NCI-H748 (cell line): ENCODE measurements at regions not wholly inside any gene's neighbourhood (a gene's known extent, or its start where the extent isn't known, plus 50 kb on each side); places are given as distances from the start of the nearest gene placed in this dataset.
"Not testable (repeated sequence)": the region's sequence is repeated elsewhere in the genome, so short reads cannot be mapped to it uniquely, and the experiment has no call there.

ENCODE experiments used
- DNase-seq: peaks from one replicate; lab custom pipeline; 2025; ENCODE audit not compliant: unreplicated experiment; lab: John Stamatoyannopoulos, UW

- no peak for DNase-seq
These were observed 415.8 kb downstream of the PREX1 start for GRCh38 chr20:48411919-48412522.

- DNase-seq = no peak
These were observed 416.6 kb downstream of the PREX1 start for GRCh38 chr20:48411245-48411644.

- no peak for DNase-seq
These were observed 418.7 kb downstream of the PREX1 start for GRCh38 chr20:48409055-48409615.

- DNase-seq = no peak
These were observed 420.1 kb downstream of the PREX1 start for GRCh38 chr20:48407710-48408109.

GRCh38 chr20:48406912-48407340 lies 420.9 kb downstream of the PREX1 start:
- no peak for DNase-seq

- no peak for DNase-seq
These were observed 421.3 kb downstream of the PREX1 start for GRCh38 chr20:48406498-48406897.

- no peak for DNase-seq
These were observed 421.9 kb downstream of the PREX1 start for GRCh38 chr20:48405909-48406308.

GRCh38 chr20:48404598-48404997 lies 423.2 kb downstream of the PREX1 start:
- DNase-seq = no peak

- no peak for DNase-seq
These were observed 424.5 kb downstream of the PREX1 start for GRCh38 chr20:48403167-48403761.

- DNase-seq = no peak
These were observed 426.4 kb downstream of the PREX1 start for GRCh38 chr20:48401359-48401758.

- no peak for DNase-seq
These were observed 427.8 kb downstream of the PREX1 start for GRCh38 chr20:48400009-48400408.

GRCh38 chr20:48398506-48399449 lies 429.0 kb downstream of the PREX1 start:
- DNase-seq = no peak

GRCh38 chr20:48396981-48397861 lies 430.6 kb downstream of the PREX1 start:
- not testable (repeated sequence) for DNase-seq

- no peak for DNase-seq
These were observed 431.8 kb downstream of the PREX1 start for GRCh38 chr20:48395816-48396546.

GRCh38 chr20:48394415-48395081 lies 433.3 kb downstream of the PREX1 start:
- no peak for DNase-seq

GRCh38 chr20:48393737-48394314 lies 434.0 kb downstream of the PREX1 start:
- no peak for DNase-seq

- DNase-seq = no peak
These were observed 434.5 kb downstream of the PREX1 start for GRCh38 chr20:48393311-48393685.

GRCh38 chr20:48392407-48393310 lies 435.1 kb downstream of the PREX1 start:
- no peak for DNase-seq
